PFSK-1 (cell line): ENCODE measurements at regions not wholly inside any gene's neighbourhood (a gene's known extent, or its start where the extent isn't known, plus 50 kb on each side); places are given as distances from the start of the nearest gene placed in this dataset.

Source experiments
- POLR2AphosphoS5 ChIP-seq: IDR thresholded peaks from 2 replicates; pipeline ENCODE4 v1.6.1; 2012; ENCODE audit warnings: low read depth, mild to moderate bottlenecking, control low read depth, low read length, moderate library complexity
- REST ChIP-seq, 2 experiments: IDR thresholded peaks; 2 replicates each; pipeline versions ENCODE4 v1.6.1 to v1.8.0; 2011 to 2012; ENCODE audit warnings: low read depth in 2 of 2, low read length in 2 of 2, control low read depth in 1 of 2, inconsistent platforms in 1 of 2, mild to moderate bottlenecking in 1 of 2, moderate library complexity in 1 of 2; ENCODE audit not compliant: insufficient read depth in 1 of 2

GRCh38 chr18:28777756-28778155, 600.8 kb upstream of the CDH2 start:
- TF ChIP-seq POLR2AphosphoS5 (no peak), REST (IDR thresholded peaks at IDR 0.05; ENCODE audit: insufficient read depth in 1 of 2, low read depth in 2 of 2, low read length in 2 of 2) (no peak)
